HCT116 (cell line): ENCODE measurements at regions not wholly inside any gene's neighbourhood (a gene's known extent, or its start where the extent isn't known, plus 50 kb on each side); places are given as distances from the start of the nearest gene placed in this dataset.

ENCODE experiments used
- ATAC-seq: fragments of 200-7000 bp; cut with Tn5 transposase; 2 replicates; pipeline ENCODE4 v1.9.1; 2020; ENCODE audit warnings: mild to moderate bottlenecking, moderate library complexity
- BruUV-seq: library from RNA; stranded (reverse); fragments of 400-500 nt; replicated peaks from 2 replicates; lab custom pipeline; 2021; lab: Mats Ljungman, UMichigan
- CTCF ChIA-PET: fragments of 300-600 bp; sonication (Branson Sonifier 250); formaldehyde crosslinking; loops from one replicate; lab custom pipeline; 2021; ENCODE audit warnings: antibody characterized with exemption; lab: Charles Lee
- POLR2A ChIA-PET: fragments of 300-600, 350-600 bp; sonication (Branson Sonifier 250); formaldehyde crosslinking; loops from one replicate; lab custom pipeline; 2021; ENCODE audit warnings: antibody characterized with exemption; lab: Charles Lee
- RAD21 ChIA-PET, 2 experiments: fragments of 300-600 bp; sonication (Branson Sonifier 250); formaldehyde crosslinking; loops; one replicate each; lab custom pipeline; 2023; ENCODE audit warnings: low total read pairs in 2 of 2; ENCODE audit not compliant: uncharacterized antibody in 2 of 2, unreplicated experiment in 2 of 2, low non-redundant PET in 1 of 2; lab: Charles Lee
- DNase-seq: peaks from one replicate; pipeline ENCODE4 v3.0.0-alpha.2; 2010; ENCODE audit warnings: low read depth, low spot score
- H2AFZ ChIP-seq: fragments of 200-600 bp; shearing (Covaris generic), sonication (generic); 2 replicates; pipeline ENCODE4 v1.6.1; 2017; ENCODE audit warnings: low read depth, mixed run types, mixed read lengths, antibody characterized with exemption, low read length; ENCODE audit not compliant: poor library complexity, severe bottlenecking
- H3K27ac ChIP-seq: 2 replicates; pipeline ENCODE4 v1.5.1; 2012; ENCODE audit warnings: low read depth, low read length
- H3K27me3 ChIP-seq: fragments of 200-600 bp; sonication (generic); 2 replicates; pipeline ENCODE4 v1.6.1; 2016; ENCODE audit warnings: mixed run types, low read length, mixed read lengths; ENCODE audit not compliant: insufficient read depth
- H3K36me3 ChIP-seq, 2 experiments: fragments of 200-500 bp in 1 of 2; fragments of 200-600 bp in 1 of 2; sonication (Bioruptor generic) in 1 of 2; sonication (generic) in 1 of 2; 2 replicates each; pipeline versions ENCODE4 v1.5.1 to v1.6.1; 2014 to 2016; ENCODE audit warnings: low read length in 2 of 2, inconsistent platforms in 1 of 2, mixed read lengths in 1 of 2, mixed run types in 1 of 2; ENCODE audit not compliant: insufficient read depth in 2 of 2, control insufficient read depth in 1 of 2
- H3K4me1 ChIP-seq, 2 experiments: fragments of 200-600 bp in 1 of 2; sonication (generic) in 1 of 2; 2 replicates each; pipeline versions ENCODE4 v1.5.1 to v1.6.1; 2012 to 2017; ENCODE audit warnings: low read length in 2 of 2, inconsistent platforms in 1 of 2, mild to moderate bottlenecking in 1 of 2, mixed read lengths in 1 of 2, mixed run types in 1 of 2, moderate library complexity in 1 of 2; ENCODE audit not compliant: insufficient read depth in 2 of 2, control insufficient read depth in 1 of 2
- H3K4me2 ChIP-seq: fragments of 200-600 bp; sonication (generic); 2 replicates; pipeline ENCODE4 v1.6.1; 2017; ENCODE audit warnings: mixed run types, low read length, mixed read lengths
- H3K4me3 ChIP-seq, 2 experiments: fragments of 200-600 bp in 1 of 2; sonication (generic) in 1 of 2; replicated peaks in 1 of 2; 2 replicates each; pipeline ENCODE4 v1.5.1; 2011 to 2016; ENCODE audit warnings: low read length in 2 of 2, control low read depth in 1 of 2, low read depth in 1 of 2, mild to moderate bottlenecking in 1 of 2, mixed read lengths in 1 of 2, mixed run types in 1 of 2
- H3K79me2 ChIP-seq: fragments of 200-600 bp; sonication (generic); 2 replicates; pipeline ENCODE4 v1.6.1; 2017; ENCODE audit warnings: mild to moderate bottlenecking, mixed run types, low read length, moderate library complexity, mixed read lengths; ENCODE audit not compliant: insufficient read depth
- H3K9ac ChIP-seq: fragments of 200-600 bp; sonication (generic); 2 replicates; pipeline ENCODE4 v1.6.1; 2016; ENCODE audit warnings: low read length, mixed read lengths
- H3K9me2 ChIP-seq: fragments of 200-600 bp; sonication (generic), shearing (Covaris generic); 2 replicates; pipeline ENCODE4 v1.6.1; 2017; ENCODE audit warnings: mixed run types, mild to moderate bottlenecking, moderate library complexity; ENCODE audit not compliant: insufficient read depth
- H3K9me3 ChIP-seq, 2 experiments: fragments of 200-500 bp in 1 of 2; fragments of 200-600 bp in 1 of 2; sonication (Bioruptor generic) in 1 of 2; sonication (generic) in 1 of 2; 2 replicates each; pipeline ENCODE4 v1.6.1; 2014 to 2017; ENCODE audit warnings: low read length in 2 of 2, mixed read lengths in 2 of 2, inconsistent platforms in 1 of 2, low read depth in 1 of 2, mild to moderate bottlenecking in 1 of 2, mixed run types in 1 of 2, moderate library complexity in 1 of 2; ENCODE audit not compliant: control insufficient read depth in 1 of 2, insufficient read depth in 1 of 2
- H4K20me1 ChIP-seq: fragments of 200-600 bp; sonication (generic), shearing (Covaris generic); 2 replicates; pipeline ENCODE4 v1.6.1; 2017; ENCODE audit warnings: mixed run types, mild to moderate bottlenecking, moderate library complexity; ENCODE audit not compliant: insufficient read depth
- ATF3 ChIP-seq: IDR thresholded peaks from 2 replicates; pipeline ENCODE4 v1.6.1; 2012
- CBX3 ChIP-seq: IDR thresholded peaks from 2 replicates; pipeline ENCODE4 v1.6.1; 2012; ENCODE audit warnings: low read depth
- CEBPB ChIP-seq: IDR thresholded peaks from 2 replicates; pipeline ENCODE4 v1.6.1; 2012; ENCODE audit warnings: low read depth
- ELF1 ChIP-seq: IDR thresholded peaks from 2 replicates; pipeline ENCODE4 v1.6.1; 2012; ENCODE audit warnings: low read depth, borderline replicate concordance
- EZH2 ChIP-seq: fragments of 200-600 bp; sonication (generic); IDR thresholded peaks from 2 replicates; pipeline ENCODE4 v1.6.1; 2017; ENCODE audit warnings: antibody characterized with exemption, mixed run types
- JUND ChIP-seq: IDR thresholded peaks from 2 replicates; pipeline ENCODE4 v1.6.1; 2012
- MAX ChIP-seq: IDR thresholded peaks from 2 replicates; pipeline ENCODE4 v1.6.1; 2012
- POLR2A ChIP-seq: IDR thresholded peaks from 2 replicates; pipeline ENCODE4 v1.7.0; 2011; ENCODE audit warnings: borderline replicate concordance; ENCODE audit not compliant: insufficient read depth, insufficient read length; ENCODE audit errors: extremely low read depth
- RAD21 ChIP-seq: IDR thresholded peaks from 2 replicates; pipeline ENCODE4 v1.6.1; 2012; ENCODE audit warnings: low read depth, mild to moderate bottlenecking
- SIN3A ChIP-seq: IDR thresholded peaks from 2 replicates; pipeline ENCODE4 v1.6.1; 2012; ENCODE audit warnings: low read depth
- SP1 ChIP-seq: IDR thresholded peaks from 2 replicates; pipeline ENCODE4 v1.6.1; 2012; ENCODE audit warnings: low read depth
- SRF ChIP-seq: IDR thresholded peaks from 2 replicates; pipeline ENCODE4 v1.6.1; 2012; ENCODE audit warnings: low read depth
- ZBTB33 ChIP-seq: IDR thresholded peaks from 2 replicates; pipeline ENCODE4 v1.6.1; 2011; ENCODE audit warnings: mild to moderate bottlenecking, low read length, moderate library complexity; ENCODE audit not compliant: insufficient replicate concordance; ENCODE audit errors: extremely low read depth
- ZNF274 ChIP-seq: fragments of 200-500 bp; sonication (Bioruptor generic); IDR thresholded peaks from 2 replicates; pipeline ENCODE4 v1.6.1; 2014; ENCODE audit warnings: mild to moderate bottlenecking, low read depth, low read length, inconsistent platforms
- intact Hi-C: fragments of 100-400 bp; cut with micrococcal nuclease; formaldehyde crosslinking; loops from 2 replicates; pipeline ENCODE4 v1.10.0; 2022

- ChIA-PET RAD21 (no interaction called here), CTCF (no interaction called here), POLR2A (no interaction called here)
- BruUV-seq: no TSS peak
- intact Hi-C loops: no loop called here
- no peaks in the 10 kb centered on the region for H3K9me2 ChIP-seq
- ATAC-seq (no peak), DNase-seq (no peak)
- no peaks in the 10 kb centered on the region for H3K27me3 ChIP-seq
- no peak overlapping the region for H3K4me2 ChIP-seq
- no peaks in the 10 kb centered on the region for H3K36me3 ChIP-seq
- H2AFZ ChIP-seq: no peak overlapping the region
- peaks cover 0 to 15% of the 10 kb centered on the region in 2 experiments; a peak in 2 of 4 replicates for H3K9me3 ChIP-seq
- H3K79me2 ChIP-seq: no peaks in the 10 kb centered on the region
- no peak overlapping the region for H3K27ac ChIP-seq
- H3K4me1 ChIP-seq: no peaks in the 10 kb centered on the region
- no peak overlapping the region for H3K9ac ChIP-seq
- H4K20me1 ChIP-seq: no peaks in the 10 kb centered on the region
- TF ChIP-seq RAD21: no peak
- TF ChIP-seq SRF: no peak
- TF ChIP-seq ZBTB33: no peak
- TF ChIP-seq MAX: no peak
- TF ChIP-seq SIN3A: no peak
- TF ChIP-seq CEBPB: no peak
- no peak for TF ChIP-seq EZH2
- TF ChIP-seq JUND: no peak
- TF ChIP-seq ATF3: no peak
- no peak for TF ChIP-seq CBX3
- no peak for TF ChIP-seq ZNF274
- TF ChIP-seq POLR2A: no peak
- TF ChIP-seq ELF1: no peak
- no peak for TF ChIP-seq SP1
- no peak overlapping the region for H3K4me3 ChIP-seq
These were observed 56.7 kb upstream of the CNTN4 start for GRCh38 chr3:2041931-2042330.
